Hippocampal formation (tissue), 2 donors: ENCODE measurements at regions not wholly inside any gene's neighbourhood (a gene's known extent, or its start where the extent isn't known, plus 50 kb on each side); places are given as distances from the start of the nearest gene placed in this dataset.

ENCODE experiments used
- DNase-seq, 2 donors: peaks; one replicate each; lab custom pipeline; 2025; lab: John Stamatoyannopoulos, UW

GRCh38 chr14:56501909-56502530, 77.6 kb upstream of the TMEM260 start:
- DNase-seq, result no peak

GRCh38 chr14:56505361-56505760, 74.2 kb upstream of the TMEM260 start:
- DNase-seq, result no peak

GRCh38 chr14:56512521-56512920, 67.1 kb upstream of the TMEM260 start:
- no peak for DNase-seq

GRCh38 chr14:56514663-56515371, 64.8 kb upstream of the TMEM260 start:
- no peak for DNase-seq

- DNase-seq, result no peak
Measured at GRCh38 chr14:56515739-56516138, 63.9 kb upstream of the TMEM260 start.

GRCh38 chr14:56522403-56522802, 57.2 kb upstream of the TMEM260 start:
- DNase-seq, result no peak

GRCh38 chr14:56524971-56525677, 54.5 kb upstream of the TMEM260 start:
- DNase-seq, result no peak

- DNase-seq, result no peak
Measured at GRCh38 chr14:56528927-56529326, 50.7 kb upstream of the TMEM260 start.
